Stomach (tissue), 4 donors: ENCODE measurements at regions not wholly inside any gene's neighbourhood (a gene's known extent, or its start where the extent isn't known, plus 50 kb on each side); places are given as distances from the start of the nearest gene placed in this dataset.

Experiments
- POLR2A ChIP-seq, 4 donors: fragments of 450-650 bp; IDR thresholded peaks; one replicate each; pipeline ENCODE4 v1.6.1; 2016; ENCODE audit warnings: antibody characterized with exemption in 4 of 4, control low read depth in 2 of 4, mild to moderate bottlenecking in 1 of 4, moderate library complexity in 1 of 4
- POLR2AphosphoS5 ChIP-seq, 3 donors: sonication (generic); formaldehyde crosslinking; IDR thresholded peaks; one replicate each; pipeline ENCODE4 v1.6.1; 2016; ENCODE audit warnings: antibody characterized with exemption in 3 of 3

GRCh38 chr4:83748711-83749110 is 212.8 kb downstream of the GPAT3 start:
- no peak for TF ChIP-seq POLR2A (IDR thresholded peaks at IDR 0.05)
- TF ChIP-seq POLR2AphosphoS5 (IDR thresholded peaks at IDR 0.05), result no peak
